NOMO-1 treated with dmso at 0.1 percent for 144 hours (cell line): ENCODE measurements at regions not wholly inside any gene's neighbourhood (a gene's known extent, or its start where the extent isn't known, plus 50 kb on each side); places are given as distances from the start of the nearest gene placed in this dataset.

Source experiments
- DNase-seq: peaks from one replicate; lab custom pipeline; 2025; ENCODE audit not compliant: unreplicated experiment; lab: John Stamatoyannopoulos, UW

DNA sequence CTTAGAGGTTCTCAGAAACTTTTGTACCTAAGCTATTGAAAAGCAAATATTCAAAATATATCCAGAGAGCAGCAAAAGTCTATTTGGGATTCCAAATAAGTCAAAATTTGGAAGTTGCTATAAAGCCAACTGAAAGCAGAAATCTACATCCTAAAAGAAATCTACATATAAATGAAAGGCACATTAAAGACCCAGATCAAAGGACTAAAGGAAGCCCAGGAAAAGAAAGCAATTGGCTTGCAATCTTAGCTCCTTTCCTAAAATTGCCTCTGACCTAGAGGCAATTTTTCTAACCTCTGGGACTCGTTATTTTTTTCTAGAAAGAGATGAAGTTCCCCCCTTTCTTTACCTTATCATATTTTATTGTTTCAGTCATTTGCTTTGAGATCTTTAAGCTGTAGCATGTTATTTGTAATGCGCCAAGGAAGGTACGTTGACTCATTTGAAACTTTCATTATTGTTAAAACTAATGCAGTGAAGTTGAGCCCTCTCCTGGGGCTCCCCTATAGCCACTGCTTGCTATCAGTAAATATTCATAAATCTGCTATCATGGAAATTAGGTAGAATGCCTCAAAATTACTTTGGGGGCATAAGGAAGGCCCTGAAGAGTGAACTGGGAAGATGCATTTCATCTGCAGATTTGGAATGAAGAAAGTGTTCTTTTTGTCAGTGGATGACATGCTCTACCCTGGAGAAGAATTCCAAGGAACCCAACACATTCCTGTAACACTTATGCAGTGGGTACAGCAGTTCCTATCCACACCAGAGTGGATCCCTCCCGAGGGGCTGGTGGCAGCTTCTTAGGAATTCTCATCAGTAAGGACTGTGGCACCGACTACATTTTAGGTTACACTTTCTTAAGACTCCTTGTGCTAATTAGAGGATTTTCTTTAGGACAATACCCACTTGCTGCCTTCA lies 177.8 kb upstream of the IGFBP7 start:
- DNase-seq, result no peak

DNA sequence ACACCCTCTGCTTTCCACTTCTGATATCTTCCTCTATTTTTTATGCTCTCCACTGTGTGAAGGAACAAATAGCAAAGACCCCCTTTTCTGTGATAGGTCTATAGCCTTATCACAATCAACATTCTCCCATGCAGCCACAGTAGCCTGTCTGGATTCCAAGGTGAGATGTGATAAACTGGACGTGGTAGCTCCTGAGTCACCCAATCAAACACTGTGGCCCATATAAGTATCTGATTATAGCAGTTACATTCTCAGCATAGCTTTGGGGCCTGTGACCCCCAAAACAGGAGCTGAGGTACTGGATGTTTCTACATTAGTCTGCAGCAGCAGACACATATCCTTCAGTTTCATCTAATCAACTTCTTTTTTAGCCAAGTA lies 172.7 kb upstream of the IGFBP7 start:
- no peak for DNase-seq

DNA sequence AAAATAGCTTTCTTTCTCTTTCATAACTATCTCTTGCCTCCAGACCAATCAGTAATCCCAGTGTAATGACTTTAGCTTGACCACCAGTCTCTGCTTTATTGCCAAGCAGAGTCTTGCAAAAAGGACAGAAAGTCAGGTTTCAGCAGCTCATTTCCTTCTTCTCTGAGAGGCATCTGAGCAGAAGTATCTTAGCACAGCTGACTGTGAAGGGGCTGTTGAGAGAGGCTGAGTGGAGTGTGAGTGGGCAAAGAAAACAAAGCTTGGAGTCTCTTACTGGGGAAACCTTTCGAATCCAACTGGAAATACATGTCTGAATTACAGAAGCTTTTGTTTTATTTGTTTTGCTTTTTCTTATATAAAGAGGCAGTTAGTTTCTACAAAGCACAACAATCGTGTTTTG lies 170.3 kb upstream of the IGFBP7 start:
- DNase-seq, result no peak

DNA sequence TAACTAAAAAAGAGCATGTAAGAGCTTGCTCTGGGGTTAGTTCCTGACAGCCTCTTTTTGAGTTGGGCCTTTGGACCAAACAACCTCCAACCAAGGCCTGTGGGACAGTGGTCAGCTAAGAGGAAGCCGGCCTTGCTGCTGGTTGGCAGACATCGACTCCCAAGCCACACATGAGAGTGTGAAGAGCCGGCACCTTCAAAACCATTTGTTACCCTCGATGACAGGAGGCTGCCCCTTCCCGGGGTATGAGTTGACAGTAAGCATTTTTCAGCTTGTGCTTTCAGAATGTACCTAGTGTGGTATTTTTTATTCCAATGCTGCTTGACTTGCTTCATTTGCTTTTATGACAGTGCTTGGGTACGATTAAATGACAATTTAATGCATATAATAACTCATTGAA lies 168.6 kb upstream of the IGFBP7 start:
- no peak for DNase-seq

DNA sequence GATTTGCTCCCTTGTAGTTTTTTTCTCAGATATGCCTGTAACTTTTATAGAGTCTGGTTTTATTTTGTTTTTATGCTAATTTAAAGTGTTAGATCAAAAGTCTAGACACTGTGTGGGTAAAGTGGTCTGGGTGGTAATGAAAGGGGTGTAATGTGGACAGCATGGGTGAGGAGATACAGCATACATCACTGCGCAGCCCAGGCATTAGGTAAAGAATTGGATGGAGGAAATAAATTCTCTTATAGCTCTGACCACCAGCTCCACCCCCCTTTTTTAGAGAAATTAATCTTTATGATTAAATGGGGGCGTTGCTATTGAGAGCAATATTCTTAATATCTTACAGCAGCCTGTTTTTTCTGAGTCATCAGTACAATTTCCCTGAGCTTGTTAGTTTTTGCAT lies 163.9 kb upstream of the IGFBP7 start:
- DNase-seq, result no peak

DNA sequence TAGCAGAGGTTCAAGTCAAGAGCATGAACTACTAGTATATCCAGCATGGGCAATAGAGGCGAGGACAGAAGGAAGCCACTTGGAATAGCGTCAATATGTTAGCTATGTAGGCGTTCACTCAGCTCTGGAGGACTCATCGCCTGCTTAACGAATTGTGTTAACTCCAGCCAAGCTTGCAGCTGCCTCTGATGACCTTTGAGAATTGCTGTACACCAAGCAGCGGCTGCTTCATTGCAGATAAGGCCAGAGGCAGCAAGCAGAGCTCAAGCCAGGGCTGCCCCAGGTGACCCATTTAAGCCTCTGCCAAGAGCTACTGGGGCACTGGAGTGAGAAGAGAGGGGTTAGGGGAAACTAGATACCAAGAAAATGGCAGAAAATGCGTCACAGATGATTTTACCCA lies 160.2 kb upstream of the IGFBP7 start:
- DNase-seq, result no peak

DNA sequence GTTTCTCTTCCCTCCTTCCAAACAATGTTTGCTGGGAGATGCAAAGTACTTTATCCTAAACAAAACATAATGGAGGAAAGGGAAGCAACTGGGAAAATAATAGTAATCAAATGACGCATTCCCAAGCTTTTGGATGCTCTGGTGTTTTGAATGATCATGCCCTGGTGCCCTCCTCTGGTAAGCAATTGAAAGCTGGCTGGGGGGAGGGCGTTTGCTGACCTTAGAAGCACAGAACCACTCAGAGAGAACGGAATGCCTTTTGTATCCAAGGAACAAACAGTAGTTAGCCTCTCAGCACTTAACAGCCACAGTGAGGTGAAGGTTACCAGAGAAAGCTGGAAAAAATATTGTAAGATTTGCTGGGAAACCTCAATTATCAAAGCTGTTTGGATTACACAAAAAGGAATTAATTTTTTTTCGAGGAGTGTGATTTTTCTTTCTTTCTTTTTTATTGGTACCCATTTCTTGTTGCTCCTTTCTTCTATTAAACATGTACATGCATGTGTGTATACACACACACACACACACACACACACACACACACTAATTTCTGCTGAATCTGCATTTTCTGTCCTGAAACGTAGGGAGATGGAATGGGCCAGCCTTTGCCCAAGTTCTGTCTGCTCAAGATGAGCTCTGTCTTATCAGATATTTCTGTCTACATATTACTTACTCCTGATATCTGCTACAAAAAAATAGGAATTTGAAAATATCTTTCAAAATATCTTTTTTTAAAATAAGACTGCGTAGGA lies 155.8 kb upstream of the IGFBP7 start:
- DNase-seq, result no peak

DNA sequence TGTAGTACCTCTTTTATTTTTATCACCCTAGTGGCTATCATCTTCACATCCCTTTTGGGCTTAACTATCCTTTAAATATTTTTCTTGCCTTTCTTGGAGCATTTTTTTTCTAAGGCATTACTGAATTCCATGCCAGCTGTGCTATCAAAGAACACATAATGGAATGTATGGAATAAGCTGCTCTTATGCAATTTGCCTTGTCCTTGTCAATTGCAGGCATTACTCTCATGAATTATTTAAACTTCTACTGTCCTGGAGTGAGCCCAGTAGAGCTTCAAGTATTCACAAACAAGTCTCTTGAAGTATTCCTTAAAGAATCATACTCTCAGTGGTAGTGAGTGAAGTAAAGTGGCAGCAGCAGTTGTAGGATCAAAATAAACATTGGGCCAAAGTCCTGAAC lies 144.6 kb upstream of the IGFBP7 start:
- no peak for DNase-seq

DNA sequence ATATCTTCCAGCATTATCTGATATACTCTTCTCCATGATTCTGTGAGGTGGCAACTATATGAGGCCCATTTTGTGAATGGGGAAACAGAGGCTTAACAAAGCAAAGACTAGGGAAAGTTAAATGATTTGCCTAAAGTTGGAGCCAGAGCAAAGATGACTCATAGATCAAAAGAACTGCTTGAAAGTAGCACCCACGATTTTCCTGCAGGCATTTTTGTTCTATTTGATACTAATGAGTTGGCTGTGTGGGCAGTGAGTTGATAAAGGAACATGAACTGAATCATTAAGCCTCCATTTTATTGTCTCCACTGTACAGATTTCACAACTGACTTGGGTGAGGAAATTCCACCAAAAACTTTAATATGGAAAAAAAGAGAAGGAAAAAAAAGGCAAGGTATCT lies 138.9 kb upstream of the IGFBP7 start:
- DNase-seq, result no peak

DNA sequence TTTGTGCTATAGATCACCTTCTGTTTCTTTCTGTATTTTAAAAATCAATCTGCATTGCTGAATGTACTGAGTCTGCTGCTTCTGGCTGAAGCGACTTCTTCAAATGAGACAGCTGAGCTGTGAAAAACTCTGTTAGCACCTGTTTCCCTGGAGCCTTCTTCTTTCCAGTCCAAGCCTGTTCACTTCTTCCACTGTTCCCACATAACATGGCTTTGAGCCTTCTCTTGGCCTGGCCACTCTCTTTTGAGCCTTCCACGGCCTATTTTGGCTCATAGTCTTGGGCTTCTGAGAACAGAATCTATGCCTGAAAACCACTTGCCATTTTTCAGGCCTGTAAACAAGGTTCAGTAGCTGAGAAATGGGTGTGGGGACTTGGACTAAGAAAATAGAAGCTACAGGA lies 132.9 kb upstream of the IGFBP7 start:
- no peak for DNase-seq

DNA sequence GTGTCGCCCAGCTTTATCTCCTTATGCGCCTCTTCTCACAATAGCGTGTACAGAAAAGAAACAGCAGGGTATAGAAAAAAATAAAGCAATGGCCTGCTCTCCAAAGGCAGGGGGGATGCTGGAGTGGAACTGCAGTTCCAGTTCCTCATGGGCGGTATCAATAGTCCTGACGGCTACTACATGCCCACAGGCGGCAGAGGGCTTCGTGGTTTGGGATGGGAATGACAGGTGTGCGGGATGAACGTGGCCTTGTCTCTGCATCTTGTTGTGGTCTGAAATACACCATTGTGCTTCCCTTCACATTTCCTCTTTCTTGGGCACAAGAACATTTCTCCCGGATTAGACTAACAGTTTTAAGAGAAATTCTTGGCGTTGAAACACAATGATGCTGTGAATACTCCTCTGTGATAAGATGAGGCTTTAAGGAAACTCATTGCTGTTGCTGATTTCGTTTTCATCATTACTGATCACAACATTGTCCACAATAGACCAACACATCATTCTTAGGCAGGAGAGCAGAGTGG lies 124.1 kb upstream of the IGFBP7 start:
- no peak for DNase-seq

DNA sequence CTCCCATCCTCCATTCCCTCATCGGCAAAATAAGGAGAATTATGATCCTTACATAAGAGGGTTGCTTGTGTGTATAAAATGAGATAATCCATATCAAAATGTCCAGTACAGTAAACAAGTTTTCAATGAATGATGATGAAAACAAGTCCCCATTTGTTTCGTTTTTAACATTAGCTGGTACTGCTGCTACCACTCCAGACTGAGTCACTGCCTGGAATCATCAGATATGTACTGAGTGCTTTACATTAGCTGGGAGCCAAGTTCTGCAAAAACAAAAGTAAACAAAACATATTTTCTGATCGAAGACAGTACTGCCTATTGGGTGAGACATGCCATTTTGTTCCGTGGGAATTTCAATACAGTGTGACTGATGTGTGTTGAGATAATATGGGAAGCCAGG lies 123.2 kb upstream of the IGFBP7 start:
- no peak for DNase-seq

DNA sequence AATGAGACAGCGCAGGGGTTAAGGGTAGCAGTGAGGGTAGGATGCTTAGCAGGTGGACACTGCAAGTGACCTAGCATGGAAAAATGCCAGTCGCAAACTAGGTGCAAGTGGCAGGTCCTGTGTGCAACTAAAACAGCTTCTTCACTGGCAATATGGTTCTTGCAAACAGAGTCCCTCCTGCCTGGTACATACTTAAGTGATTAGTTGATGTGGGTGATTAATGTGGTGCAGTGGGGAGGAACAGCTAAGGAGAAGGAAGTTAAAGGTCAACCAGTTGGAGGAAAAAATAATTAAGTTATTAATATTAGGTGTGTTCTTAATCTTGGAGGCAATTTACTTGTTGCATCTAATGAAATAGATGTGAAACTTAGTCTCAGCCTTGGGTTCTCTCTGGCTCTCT lies 121.6 kb upstream of the IGFBP7 start:
- no peak for DNase-seq

DNA sequence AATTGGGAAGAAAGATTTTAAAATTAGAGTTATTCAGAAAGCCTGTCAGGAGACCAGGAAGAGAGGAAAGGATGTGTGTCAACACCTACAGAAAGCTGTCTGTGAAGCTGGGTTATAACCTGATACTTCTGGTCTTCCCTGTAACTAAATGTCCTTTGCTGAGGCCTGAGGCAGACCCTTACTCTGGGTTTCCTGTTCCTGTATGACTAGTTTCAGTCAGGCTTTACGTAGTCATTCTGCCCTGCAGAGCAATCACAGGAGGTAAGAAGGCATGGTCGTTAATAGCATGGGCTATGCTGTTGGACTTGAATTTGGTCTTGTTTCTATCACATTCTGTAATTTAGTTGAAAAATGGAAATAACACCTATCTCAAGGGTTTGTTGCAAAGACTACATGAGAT lies 110.5 kb upstream of the IGFBP7 start:
- no peak for DNase-seq

DNA sequence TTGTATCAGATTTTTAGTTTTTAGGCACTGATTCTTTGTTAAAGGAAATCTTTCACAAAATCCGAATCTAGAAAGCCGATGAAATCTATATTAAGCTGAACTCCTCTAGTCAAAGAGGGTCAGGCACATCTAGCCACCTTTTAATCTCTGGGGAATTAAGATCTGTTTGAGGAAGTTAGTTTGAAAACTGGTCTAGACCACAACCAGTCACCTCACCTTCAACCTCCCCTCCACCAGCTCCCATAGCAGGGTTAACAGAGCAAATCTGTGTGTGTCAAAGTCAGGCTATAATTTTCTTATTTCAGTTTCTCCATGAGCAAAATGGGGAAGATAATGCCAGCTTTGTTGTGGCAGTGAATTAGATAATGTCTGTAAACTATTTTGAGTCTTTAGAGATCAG lies 110.0 kb upstream of the IGFBP7 start:
- DNase-seq, result peak; percentile 5

DNA sequence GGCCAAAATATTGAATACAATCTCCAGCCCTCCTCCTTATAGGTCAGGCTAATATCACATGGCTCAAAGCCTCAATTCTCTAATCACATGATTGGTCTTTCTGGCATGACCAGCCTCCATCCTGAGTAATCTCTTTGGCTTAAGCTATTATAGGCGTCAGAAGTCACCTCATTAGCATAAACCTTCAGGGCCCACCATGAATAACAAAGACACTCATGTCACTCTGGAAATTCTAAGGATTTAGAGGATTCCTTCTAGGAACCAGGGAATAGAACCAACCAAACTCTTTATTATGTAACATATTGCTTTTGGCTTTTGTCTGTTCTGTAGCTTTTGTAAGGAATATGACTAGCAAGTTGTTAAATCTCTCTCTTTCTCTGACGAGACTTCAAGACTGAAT lies 109.2 kb upstream of the IGFBP7 start:
- DNase-seq, result no peak

DNA sequence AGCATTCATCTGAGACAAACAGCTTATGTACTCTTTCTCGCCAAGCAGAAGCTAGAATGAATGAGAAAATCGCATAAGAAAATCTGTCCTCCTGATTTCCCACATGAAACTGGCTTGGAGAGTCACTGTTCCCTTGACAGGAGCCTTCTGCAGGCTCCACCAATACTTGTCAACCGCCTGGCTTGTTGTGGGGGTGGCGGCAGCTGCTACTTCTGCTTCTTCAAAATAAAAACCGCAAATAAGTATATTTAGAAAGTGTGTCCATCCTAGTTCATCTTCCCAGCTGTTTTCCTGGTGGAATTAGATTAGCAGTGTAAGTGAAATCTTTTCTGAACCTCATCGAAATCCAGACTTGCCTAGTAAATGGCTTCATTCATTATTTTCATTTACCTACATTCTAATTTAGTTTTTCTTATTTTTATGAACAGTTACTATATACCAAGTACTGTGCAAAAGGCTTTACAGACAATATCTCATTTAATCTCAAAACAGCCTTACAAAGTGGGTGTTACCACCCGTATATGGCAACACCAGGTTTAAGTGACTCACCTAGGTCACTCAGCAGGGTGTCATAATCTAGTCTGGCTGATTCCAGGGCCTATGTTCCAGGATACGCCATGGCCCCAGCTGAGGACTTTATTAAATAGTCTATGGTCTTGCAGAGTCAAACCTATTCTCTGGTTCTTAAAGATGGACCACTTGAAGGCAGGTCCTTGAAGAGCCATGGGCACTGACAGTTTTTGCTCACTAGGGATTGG lies 104.6 kb upstream of the IGFBP7 start:
- DNase-seq, result peak; percentile 43

DNA sequence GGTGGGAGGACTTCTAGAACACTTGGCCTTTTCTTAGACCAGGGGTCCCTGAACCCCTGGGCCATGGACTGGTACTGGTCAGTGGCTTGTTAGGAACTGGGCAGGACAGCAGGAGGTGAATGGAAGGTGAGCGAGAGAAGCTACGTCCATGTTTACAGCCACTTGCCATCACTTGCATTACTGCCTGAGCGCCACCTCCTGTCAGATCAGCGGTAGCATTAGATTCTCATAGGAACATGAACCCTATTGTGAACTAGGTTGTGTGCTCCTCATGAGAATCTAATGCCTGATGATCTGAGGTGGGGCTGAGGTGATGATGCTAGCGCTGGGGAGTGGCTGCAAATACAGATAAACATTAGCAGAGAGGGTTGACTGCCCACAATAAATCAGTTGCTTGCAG lies 100.9 kb upstream of the IGFBP7 start:
- DNase-seq, result no peak

DNA sequence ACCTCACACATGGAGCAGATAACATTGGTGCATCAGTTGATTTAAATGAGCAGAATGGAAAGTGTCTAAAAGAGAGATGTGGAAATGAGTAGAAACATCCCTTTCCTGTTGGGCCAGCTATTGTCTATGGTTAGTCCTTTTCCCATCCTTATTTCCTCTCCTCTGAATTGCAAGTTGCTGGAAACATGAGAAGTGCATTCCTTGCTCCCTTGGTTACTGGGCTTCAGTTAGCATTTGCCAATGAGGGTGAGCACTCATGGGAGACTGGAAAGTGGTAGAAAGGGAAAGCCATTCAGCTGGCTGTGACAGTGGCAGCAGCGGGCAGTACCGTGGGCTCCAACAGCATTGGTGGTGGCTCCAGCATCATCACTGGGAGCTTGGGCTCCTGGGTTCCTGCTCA lies 96.0 kb upstream of the IGFBP7 start:
- no peak for DNase-seq

DNA sequence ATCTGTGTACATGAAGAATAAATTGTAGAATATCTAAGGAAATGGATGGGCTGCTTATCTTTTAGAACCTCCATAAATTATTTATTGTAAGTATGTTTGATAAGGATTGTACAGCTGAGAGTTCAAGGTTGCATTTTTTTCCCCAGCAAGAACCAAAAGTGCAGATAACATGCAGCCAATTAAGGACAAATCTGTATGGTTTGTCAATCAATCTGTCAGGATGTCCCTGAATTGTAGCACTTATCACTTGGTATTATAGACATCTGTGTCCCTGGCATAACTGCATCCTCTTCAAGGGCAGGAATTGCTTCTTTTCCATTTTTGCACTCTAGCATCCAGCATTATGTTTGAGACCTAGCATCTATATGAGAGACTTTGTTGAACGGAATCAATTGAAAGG lies 95.4 kb upstream of the IGFBP7 start:
- DNase-seq, result no peak

DNA sequence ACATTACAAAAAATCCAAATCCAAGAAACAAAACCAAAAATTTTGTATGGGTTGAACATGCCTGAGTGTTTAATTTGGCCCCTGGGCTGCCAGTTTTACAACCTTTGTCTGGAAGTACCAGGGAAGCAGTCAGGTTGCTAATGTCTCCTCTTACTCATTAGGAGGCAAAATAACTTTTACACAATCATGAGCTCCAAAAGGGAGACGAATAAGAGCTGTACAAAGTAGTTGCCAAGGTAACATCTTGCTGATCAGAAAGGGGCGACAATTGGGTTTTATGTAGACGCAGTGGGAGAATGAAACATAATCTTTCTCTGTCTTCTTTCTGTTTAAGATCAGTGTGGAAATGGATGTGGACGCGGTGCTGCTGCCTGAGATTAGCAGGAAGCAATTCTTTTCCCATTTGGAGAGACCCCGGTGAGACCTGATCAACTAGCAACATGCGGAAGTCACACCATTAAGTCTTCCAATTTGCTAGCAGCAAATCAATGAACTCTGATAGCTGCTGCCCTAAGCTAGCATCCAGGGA lies 90.7 kb upstream of the IGFBP7 start:
- DNase-seq, result no peak
